ENCODE measurements at regions not wholly inside any gene's neighbourhood (a gene's known extent, or its start where the extent isn't known, plus 50 kb on each side); places are given as distances from the start of the nearest gene placed in this dataset.

DNA sequence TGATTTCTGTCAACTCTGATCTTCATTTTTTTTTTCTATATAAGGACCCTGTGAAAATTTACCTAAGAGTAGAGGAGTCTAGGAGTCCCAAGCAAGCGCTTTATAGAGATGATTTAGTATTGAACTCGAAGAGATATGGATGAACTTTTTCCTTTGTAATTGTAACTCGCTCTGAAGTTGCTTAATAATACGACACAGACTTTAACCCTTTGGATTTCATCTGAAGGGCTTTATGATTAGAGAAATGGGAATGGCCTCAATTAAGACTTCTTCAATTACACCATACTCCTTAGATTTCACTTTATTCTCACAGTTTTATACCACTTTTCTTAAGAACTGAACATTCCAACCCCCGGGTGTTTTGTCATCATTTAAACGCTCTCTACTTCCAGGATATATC lies 647.7 kb downstream of the HTR1A start:
- DNase-seq, result no peak

DNA sequence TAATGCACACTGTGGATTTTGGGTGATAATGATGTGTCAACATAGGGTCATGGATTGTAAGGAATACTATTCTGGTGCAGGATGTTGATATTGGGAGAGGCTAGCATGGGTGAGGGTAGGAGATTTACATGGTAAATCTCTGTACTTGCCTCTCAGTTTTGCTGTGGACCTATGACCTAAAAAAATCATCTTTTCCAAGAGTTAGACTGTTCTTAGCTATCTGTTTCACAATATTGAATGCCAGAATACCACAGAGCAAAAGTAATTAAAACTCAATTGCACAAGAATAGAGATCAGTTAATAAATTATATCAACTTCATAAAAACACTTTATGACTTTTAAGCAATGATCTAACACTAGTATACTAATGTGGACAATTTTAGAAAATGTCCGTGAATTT lies 651.6 kb downstream of the HTR1A start:
- no peak for DNase-seq

DNA sequence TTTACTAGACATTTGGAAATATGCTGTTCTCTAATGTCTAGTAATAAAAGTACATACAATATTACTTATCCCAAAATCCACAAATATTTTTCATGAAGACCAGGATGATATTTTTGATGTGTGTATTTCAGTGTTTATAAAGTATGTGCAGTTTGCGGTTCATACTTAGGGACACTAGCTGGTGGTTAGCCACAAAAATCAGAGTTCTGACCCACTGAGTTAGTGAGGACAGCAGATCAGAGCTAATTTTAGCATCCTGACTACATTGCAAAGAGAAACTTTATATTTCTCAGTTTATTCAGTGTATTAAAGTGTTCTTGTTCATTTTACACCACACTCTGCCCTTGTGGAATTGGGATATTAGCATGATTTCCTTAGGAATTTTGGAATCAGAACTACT lies 655.3 kb downstream of the HTR1A start:
- no peak for DNase-seq

DNA sequence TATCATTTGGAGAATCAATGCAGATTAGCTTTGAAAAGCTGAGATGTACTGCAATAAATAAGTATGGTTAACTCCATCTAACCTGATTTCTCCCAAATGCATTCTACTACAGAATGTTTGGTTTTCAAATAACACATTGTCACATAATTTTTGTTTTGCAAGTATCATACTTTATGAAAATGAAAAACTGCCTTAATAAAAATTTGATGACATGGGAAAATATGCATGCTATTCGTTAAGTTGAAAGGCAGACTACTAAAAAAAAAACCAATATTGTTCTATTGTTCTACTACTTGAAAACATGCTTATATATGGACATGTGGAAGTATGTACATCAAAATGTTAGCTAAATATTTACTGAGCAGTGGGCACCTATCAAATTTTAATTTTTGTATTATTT lies 668.9 kb downstream of the HTR1A start:
- DNase-seq, result no peak

DNA sequence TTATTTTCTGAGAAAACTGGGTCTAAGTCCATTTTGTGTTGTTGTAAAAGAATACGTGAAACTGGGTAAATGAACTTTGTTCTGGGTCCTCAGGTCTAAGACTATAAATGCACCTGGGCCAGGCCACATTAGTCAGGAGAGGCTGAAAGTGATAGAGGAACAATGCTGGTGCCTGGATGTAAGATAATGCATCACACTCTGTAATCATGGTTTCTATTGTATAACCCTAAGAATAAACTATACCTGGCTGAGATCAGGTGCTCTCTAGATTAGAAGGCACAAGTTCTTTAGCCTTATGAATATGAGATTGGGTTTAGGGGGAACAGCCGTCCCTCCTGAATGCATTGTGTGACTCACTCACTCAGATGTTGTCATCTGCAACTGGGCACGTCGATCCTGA lies 675.5 kb downstream of the HTR1A start:
- DNase-seq, result no peak

DNA sequence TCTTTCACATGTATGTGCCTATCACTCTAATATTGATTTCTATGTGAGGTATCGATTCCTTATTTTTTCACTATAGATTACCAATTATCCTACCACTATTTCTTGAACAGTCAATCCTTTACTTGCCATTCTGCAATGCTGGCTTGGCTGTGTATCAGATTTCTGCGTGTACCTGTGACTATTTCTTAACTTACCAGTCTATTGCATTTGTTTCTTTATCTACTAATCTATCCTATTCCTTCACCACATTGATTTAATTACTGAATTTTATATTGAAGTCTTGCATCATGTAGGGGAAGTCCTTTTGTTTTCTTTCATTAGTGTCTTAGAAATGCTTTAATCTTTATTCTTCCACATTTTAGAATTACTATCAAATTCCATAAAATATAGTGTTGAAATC lies 684.8 kb downstream of the LRRC70 start:
- DNase-seq, result no peak

DNA sequence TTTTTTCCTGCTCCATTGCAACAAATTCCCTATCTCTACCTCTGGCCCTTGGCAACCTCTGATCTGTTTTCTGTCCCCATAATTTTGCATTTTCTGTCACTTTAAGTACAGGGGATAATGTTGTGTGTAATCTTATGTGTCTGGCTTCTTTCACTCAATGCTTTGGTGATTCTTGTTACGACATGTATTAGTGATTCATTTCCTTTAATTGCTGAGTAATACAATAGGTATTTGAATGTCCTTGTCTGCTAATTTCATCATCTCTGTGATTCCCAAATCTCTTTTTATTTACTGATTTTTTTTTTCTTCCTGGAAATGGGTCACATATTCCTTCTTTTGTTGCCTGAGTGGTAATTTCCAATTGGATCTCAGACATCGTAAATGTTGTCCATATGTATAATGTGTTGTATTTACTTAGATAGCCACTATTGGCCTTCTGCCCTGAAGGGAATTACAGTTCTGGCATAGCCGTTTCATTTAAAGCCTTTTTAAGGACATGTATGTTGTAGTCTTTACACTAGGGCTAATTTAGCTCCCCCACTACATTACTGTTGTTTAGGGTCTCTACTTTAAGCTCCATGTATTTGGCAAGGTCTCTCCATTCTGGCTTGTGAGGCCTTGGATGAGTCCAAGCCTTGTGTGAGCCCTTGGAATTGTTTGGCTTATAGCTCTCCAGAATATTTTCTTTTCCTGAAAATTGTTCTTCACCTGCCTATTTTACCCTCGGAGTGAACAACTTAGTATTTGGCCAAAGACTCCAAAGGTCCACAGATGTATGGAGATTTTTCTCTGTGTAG lies 683.8 kb downstream of the LRRC70 start:
- no peak for DNase-seq

DNA sequence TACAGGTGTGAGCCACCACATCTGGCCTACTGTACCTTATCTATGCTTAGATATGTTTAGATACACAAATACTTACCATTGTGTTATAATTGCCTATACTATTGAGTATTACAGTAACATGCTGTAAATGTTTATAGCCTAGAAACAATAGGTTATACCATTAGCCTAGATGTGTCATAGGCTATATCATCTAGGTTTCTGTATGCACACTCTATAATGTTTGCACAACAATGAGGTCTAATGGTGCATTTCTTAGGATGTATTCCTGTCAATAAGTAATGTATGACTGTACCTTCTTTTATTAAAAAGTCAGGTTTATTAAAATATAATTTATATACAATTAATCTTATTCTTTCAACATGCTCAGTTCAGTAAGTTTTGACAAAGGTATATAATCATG lies 683.1 kb downstream of the LRRC70 start:
- DNase-seq, result no peak

DNA sequence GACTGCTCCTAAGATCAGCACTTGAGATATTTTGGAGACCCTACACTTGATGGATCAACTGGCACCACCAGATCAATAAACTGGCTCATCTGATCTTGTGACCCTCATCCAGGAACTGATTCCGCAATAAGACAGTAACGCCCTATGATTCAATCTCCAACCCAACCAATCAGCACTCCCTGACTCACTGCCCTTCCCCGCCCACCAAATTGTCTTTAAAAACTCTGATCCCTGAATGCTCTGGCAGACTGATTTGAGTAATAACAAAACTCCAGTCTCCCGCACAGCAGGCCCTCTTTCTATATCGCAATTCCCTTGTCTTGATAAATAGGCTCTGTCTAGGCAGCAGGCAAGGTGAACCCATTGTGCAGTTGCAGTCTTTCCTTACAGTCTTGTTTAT lies 677.0 kb downstream of the LRRC70 start:
- no peak for DNase-seq

DNA sequence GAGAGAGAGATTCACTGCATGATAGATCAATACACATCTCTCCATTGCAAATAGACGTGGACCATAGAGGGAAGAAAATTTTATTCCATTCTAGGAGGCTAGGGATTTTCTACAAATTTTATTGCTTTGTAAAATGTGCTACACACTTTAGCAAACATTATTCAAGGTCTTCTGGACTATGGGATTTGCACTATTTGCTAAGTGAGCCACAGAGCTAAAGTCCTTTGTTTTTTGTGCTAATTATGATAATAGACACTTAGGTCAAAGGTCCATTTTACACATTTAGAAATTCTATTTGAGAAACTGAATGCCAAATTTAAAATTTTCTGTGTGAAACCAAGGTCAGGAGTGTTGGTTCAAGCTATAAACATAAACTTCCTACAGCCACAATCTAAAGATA lies 672.3 kb downstream of the LRRC70 start:
- DNase-seq, result no peak

DNA sequence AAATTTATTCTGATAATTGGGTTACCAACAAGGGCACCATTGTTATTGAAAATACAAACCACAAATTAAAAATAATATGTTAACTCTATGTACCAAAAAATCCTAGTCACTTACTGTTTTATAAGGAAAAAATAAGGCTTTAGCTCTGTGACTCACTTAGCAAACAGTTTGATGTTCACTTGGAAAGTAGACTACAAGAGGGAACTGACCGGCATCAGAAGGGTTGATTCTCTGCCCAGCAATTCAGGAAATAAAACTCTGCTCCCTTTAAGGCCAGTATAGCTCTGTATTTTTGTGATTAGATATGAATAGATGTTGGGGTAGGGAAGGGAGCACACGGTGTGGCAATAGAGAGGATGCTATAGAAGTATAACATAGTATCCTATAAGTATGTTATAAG lies 671.3 kb downstream of the LRRC70 start:
- DNase-seq, result no peak

DNA sequence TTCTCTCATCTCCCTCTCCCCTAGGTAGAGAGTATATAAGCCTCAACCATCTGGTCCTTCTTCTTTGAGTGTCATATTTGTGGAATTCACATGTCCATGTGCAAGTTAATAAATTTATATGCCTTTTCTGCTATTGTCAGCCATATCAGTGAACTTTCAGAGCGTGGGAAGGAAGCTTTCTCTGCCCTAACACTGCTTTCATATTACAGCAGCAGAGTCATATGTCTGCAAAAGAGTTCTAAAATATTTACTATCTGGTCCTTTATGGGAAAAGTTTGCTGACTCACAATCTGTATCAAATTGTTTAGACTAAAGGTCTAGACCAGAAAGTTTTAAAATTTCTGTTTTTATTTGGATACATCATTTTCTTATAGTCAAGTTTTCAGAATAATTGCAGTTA lies 669.0 kb downstream of the LRRC70 start:
- no peak for DNase-seq

DNA sequence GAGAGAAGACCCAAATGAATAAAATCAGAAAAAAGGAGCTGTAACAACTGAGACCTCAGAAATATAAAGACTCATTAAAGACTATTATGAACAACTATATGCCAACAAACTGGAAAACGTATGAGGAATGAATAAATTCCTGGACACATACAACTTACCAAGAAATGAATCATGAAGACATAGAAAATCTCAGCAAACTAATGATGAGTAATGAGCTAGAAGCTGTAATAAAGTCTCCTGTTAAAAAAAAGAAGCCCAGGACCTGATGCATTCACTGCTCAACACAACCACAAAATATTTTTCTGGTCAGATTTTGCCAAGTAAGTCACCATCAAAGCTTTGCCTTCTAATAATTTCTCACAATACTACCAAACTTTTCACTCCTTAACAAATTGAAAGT lies 666.7 kb downstream of the LRRC70 start:
- no peak for DNase-seq

DNA sequence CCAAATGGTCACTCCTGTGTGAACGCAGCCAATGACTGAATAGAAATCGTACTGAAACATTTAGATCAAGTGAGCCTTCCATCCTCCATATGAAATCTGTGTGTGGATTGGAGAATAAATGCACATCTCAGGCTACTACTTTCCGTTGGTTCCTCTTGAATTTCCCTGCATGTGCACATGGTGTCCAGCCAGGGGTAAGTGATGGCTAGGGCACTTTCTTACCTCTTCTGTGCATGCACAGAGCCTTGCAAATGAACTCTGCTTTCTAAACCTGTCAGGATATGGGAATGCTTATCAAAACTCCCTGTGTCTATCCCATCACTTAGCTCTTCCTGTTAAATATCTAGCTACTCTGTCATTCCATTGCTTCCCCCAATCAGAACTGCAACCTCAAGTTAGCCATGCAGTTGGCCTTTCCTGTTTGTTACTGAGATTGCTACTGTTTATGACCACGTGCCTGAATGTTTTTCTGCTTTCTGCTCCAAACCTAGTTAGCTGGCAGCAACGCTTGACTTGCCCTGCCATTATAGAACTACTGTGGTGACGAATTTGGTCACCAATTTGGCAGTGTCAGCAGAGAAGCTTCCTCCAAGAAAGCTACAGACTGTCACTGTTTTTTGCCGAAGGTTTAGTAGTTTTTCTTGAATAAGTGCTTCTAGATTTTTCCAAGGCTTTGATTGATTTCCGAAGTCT lies 661.6 kb downstream of the LRRC70 start:
- no peak for DNase-seq

DNA sequence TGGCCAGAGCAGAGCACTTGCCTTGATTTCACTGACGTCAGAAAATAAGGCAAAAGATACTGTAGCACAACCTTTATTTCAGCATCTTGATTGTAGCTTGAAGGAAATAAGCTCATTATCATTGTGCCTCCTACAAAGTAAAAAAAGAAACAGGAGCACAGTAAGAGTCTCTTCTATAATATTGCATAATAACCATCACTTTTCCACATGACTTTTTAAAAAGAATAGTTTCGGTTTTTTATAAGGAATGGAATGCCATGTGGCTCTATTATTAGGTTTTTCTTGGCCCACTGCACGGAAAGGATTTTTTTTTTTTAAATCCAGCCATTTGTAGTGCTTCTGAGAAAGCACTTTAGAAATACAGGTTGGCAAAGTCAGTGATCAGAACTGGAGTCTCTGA lies 655.3 kb downstream of the LRRC70 start:
- peak; percentile 36 for DNase-seq

DNA sequence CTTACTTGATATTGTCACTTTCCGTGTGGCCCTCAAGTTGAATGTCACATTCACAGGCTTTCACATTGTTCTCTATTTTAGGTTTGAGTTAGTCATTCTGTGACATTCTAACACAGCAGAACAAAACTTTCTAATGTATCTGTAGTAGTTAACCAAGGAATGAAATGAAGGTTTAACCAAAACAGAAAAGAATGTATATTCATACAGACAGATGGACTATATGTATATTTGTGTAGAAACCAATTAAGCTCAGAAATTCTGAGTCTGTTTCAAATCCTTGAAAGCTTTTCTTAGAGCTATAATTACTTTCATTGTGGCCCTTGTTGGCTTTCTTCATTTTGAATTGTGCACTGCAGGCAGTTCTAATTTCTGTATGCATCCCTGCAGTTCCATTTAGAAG lies 654.7 kb downstream of the LRRC70 start:
- DNase-seq, result peak; percentile 3

DNA sequence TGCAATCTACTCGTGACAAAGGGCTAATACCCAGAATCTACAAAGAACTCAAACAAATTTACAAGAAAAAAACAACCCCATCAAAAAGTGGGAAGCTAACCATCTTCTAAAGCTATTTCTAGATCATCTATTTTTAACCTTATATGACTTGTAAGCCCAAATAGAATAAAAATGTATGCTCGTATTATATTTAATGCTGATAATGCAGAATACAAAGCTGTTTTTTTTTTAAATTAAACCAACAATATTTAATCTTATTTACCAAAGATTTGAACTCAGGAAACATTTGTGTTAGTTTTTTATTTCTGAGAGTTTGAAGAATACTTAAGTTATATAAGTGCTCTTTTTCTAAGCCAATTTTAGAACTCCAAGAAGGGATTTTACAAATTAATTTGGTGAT lies 652.1 kb downstream of the LRRC70 start:
- no peak for DNase-seq

DNA sequence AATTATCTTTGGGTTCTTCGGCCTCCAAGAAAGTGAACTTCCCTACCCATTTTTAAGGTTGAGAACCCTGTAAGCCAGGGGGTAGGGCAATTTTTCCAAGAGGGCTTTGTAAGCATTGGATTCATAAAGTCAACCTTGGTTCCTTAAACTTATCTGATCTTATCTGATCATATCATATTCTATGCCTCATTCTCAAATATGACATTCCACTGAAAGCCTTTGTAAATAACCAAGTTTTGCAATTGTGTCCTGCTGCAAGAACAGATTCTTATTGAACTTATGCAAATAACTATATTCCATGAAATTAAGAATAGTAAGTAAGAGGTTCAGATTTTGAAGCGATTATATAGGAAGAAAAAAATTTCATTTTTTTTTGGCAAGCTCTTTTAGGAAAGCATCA lies 649.5 kb downstream of the LRRC70 start:
- DNase-seq, result no peak

DNA sequence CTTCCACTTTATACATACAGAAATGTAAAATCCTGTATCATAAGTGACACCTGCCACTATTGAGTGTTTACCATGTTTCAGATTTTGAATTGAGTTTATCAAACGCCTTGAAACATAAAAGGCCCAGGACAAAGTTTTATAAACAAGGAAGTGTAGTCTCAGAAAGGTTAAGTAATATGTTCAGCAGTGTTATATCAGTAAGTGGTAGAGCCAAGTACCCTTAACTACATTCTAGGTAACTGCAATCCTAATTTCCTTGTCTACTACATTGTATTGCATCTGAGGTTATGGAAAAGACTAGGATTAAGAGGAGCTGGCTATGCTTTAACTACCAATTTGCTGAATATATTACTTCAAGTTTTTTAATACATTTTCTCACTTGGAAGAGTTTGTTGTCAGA lies 641.6 kb downstream of the LRRC70 start:
- DNase-seq, result no peak

DNA sequence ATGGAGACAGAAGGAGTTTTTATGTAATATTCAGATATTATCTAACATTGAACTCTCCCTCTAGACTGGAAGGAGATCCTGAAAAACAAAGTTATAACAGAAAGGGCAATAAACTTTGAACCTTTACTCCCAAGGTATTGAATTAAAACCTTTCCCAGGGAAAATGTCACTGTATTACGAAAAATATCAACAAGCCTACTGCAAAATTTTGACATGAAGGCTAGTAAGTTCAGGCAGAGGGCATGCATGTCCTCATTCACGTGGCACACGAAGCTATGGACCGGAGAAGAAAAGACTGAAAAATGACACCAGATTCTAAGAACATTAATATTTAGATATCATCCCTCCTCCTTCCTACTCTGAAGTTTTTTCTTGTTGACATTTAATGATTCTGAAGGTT lies 638.8 kb downstream of the LRRC70 start:
- no peak for DNase-seq

DNA sequence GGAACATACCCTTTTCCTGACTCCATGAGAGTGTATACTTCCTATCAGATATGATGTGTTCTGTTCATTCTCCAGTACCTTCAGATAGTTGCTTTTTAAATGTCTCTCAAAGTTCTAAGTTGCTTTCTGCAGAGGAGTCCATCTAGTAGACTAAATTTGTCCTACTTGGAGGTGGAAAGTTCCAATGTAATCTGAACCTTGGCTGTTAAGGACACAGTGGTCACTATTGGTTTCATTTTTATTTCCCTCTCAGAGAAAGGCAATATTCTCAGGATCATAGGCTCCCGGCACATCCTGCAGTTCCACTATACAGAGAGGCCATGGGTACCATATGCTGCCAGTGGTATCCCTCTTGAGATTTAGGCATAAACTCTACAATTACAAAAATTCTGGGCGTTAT lies 634.6 kb downstream of the LRRC70 start:
- no peak for DNase-seq

DNA sequence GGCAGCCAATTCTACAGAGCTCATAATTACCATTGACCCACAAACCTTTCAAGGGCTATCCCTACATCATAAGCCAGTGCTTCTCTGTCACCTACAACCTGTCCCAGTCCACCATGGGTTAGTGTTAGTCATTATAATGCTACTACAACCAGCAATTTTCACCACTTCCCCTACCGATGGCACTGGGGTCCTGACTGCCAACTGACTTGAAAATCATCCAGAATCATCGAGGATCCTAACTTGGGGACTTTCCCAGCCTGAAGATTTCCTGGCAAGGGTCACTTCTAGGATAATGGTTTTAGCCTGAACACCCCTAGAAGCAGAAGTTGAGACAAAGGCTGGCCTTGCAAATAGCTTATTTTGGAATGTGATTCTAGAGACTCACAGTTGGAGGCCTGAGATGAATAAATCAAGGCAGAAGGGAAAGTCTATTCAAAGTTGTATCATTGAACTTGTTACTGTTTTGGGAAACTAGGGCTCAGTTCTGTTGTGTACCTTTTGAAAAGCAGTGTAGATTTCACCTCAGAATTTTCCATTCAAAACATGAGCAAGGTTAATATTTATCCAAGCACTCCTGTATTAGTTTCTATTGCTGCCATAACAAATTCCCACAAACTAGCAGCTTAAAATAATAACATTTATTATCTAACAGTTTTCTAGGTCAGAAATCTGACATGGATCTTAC lies 633.0 kb downstream of the LRRC70 start:
- no peak for DNase-seq

DNA sequence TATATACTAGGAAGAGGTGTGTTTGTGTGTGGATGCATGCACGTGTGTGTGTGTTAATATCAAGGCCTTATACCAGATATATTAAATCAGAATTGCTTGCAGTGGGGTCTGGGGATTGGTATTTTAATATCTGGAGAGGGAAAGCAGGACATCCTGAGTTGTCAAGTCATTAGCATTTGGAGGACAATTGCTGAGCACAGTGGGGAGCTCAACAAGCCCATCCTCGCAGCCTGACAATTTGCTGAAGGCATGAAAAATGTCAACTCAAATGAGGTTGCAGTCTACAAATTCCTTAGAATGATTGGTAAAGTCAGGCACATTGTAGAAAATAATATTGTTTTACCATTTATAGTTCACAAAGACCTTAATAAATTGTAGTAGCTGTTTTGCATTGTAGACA lies 627.4 kb downstream of the LRRC70 start:
- no peak for DNase-seq

DNA sequence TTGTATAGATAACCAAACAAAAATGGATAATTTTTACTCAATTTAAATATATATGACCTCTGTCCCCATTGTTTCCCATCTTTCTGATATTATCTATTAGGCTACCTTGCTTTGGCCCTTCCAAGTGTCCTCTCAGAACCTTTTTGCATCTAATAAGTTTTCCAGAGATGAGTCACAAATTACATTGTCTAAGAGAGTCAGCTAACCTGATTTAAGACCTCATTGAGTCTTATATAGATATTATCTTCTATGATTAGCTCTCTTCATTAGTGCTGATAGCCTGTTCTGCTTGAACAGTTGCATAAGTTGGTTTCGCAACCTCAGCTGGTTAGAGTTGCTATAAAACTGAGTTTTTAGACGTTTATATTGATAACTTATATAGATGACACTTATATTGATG lies 623.1 kb downstream of the LRRC70 start:
- no peak for DNase-seq
